Nephron (organoid): ENCODE measurements at regions not wholly inside any gene's neighbourhood (a gene's known extent, or its start where the extent isn't known, plus 50 kb on each side); places are given as distances from the start of the nearest gene placed in this dataset.

Source experiments
- H3K27ac Mint-ChIP-seq, 3 experiments: 2 replicates each; pipeline ENCODE4 v1.8.0; 2020; ENCODE audit warnings: mixed read lengths in 3 of 3, mild to moderate bottlenecking in 2 of 3, moderate library complexity in 1 of 3
- H3K27me3 Mint-ChIP-seq: 2 replicates; pipeline ENCODE4 v1.8.0; 2021; ENCODE audit warnings: low read depth, mild to moderate bottlenecking, moderate library complexity, mixed read lengths
- H3K36me3 Mint-ChIP-seq: 2 replicates; pipeline ENCODE4 v1.8.0; 2020; ENCODE audit warnings: low read depth, mixed read lengths
- H3K4me1 Mint-ChIP-seq: 2 replicates; pipeline ENCODE4 v1.8.0; 2020; ENCODE audit warnings: mixed read lengths
- H3K4me3 Mint-ChIP-seq, 3 experiments: 2 replicates each; pipeline ENCODE4 v1.8.0; 2020; ENCODE audit warnings: mild to moderate bottlenecking in 3 of 3, mixed read lengths in 3 of 3, moderate library complexity in 2 of 3
- H3K9me3 Mint-ChIP-seq: 2 replicates; pipeline ENCODE4 v1.8.0; 2020; ENCODE audit warnings: mixed read lengths
- TF ChIP-seq, protein P1 (sequence below), 3 experiments: fragments of 200-600 bp; sonication (generic); IDR thresholded peaks; one replicate each; pipeline ENCODE4 v1.5.0; 2021; ENCODE audit warnings: antibody characterized with exemption in 3 of 3; ENCODE audit not compliant: unreplicated experiment in 3 of 3

DNA sequence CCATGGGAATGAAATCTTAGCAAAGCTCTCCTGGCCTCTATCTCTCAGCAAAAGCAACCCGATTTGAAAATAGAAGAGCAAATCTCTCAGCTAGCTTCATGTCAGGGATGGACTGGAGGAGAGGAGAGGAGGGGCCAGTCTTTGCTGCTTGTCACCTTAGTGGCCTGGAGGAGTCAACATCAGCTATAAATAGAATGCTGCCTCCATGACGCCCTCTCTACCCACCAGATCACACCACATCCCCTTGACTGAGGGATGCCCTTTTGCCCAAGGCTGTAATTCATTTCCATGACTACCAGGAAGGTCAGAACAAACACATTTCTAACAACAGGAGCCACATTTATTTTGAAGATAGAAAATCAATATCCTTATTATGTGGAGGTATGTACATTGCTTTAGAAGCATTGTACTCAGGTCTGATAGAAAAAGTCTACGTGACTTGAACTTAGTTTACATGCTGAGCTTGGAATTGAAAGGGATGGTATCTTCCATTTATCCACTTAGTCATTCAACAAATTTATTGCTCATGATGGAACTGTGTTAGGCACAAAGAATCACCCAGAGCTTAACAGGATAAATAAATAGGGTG lies 92.4 kb upstream of the LIFR start:
- TF ChIP-seq, protein P1, sequence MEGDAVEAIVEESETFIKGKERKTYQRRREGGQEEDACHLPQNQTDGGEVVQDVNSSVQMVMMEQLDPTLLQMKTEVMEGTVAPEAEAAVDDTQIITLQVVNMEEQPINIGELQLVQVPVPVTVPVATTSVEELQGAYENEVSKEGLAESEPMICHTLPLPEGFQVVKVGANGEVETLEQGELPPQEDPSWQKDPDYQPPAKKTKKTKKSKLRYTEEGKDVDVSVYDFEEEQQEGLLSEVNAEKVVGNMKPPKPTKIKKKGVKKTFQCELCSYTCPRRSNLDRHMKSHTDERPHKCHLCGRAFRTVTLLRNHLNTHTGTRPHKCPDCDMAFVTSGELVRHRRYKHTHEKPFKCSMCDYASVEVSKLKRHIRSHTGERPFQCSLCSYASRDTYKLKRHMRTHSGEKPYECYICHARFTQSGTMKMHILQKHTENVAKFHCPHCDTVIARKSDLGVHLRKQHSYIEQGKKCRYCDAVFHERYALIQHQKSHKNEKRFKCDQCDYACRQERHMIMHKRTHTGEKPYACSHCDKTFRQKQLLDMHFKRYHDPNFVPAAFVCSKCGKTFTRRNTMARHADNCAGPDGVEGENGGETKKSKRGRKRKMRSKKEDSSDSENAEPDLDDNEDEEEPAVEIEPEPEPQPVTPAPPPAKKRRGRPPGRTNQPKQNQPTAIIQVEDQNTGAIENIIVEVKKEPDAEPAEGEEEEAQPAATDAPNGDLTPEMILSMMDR (IDR thresholded peaks at IDR 0.05; ENCODE audit: unreplicated experiment in 3 of 3), result no peak
- Mint-ChIP-seq H3K4me3 (no peak overlapping the region), H3K27ac (no peak overlapping the region), H3K9me3 (no peaks in the 10 kb centered on the region), H3K27me3 (peaks cover 5% of the 10 kb centered on the region), H3K4me1 (peaks cover 7% of the 10 kb centered on the region), H3K36me3 (no peaks in the 10 kb centered on the region)

- Mint-ChIP-seq H3K9me3 (no peaks in the 10 kb centered on the region), H3K36me3 (no peaks in the 10 kb centered on the region), H3K4me1 (peaks cover 7% of the 10 kb centered on the region), H3K27ac (peak overlapping the region in 1 of 3 experiments; percentile 25), H3K27me3 (no peaks in the 10 kb centered on the region), H3K4me3 (no peak overlapping the region)
- TF ChIP-seq, protein P1 (IDR thresholded peaks at IDR 0.05; ENCODE audit: unreplicated experiment in 3 of 3), result no peak
Observed at GRCh38 chr5:38650540-38650939, 94.1 kb upstream of the LIFR start.

DNA sequence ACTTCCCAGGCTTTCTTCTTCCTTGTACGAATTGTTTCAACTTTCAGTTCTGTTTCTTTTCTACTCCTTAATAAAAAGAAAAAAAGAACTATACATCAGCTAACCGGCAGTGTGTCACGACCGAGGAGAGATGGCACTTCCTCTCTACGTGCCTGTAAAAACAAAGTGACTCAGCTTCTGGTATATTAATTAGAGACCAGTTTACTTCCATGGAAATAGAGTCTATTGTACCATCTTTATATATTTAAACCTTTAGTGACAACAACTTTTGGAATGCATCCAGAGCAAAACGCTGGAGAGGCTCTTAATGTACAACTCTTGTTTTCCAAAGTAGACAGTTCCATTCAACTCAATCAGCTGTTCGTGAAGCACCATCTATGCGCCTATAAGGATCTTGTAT lies 94.5 kb upstream of the LIFR start:
- TF ChIP-seq, protein P1 (IDR thresholded peaks at IDR 0.05; ENCODE audit: unreplicated experiment in 3 of 3), result no peak
- Mint-ChIP-seq H3K4me3 (no peak overlapping the region), H3K4me1 (peaks cover 7% of the 10 kb centered on the region), H3K27me3 (no peaks in the 10 kb centered on the region), H3K27ac (peak overlapping the region in 1 of 3 experiments; percentile 25), H3K9me3 (no peaks in the 10 kb centered on the region), H3K36me3 (no peaks in the 10 kb centered on the region)

DNA sequence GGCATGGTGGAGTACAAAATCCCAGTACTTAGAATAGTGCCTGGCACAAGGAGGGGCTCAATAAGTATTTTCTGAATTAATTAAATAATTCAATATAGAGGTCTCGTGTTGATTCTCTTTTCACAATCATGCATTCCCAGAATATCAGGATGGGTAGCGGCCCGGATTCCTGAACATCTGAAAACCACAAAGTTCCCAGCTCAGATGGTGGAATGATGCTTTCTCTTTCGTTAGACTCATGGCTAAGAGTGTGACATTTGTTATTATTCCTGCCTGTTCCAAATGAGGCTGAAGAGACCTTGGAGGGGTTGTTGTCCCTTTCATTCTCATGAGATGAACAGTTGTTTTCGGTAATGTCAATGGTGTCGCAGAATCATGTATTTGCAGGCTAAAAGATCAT lies 95.4 kb upstream of the LIFR start:
- Mint-ChIP-seq H3K4me3 (no peak overlapping the region), H3K27me3 (no peaks in the 10 kb centered on the region), H3K4me1 (peaks cover 7% of the 10 kb centered on the region), H3K27ac (no peak overlapping the region), H3K36me3 (no peaks in the 10 kb centered on the region), H3K9me3 (no peaks in the 10 kb centered on the region)
- TF ChIP-seq, protein P1 (IDR thresholded peaks at IDR 0.05; ENCODE audit: unreplicated experiment in 3 of 3), result no peak

- Mint-ChIP-seq H3K36me3 (no peaks in the 10 kb centered on the region), H3K4me1 (peaks cover 7% of the 10 kb centered on the region), H3K27ac (no peak overlapping the region), H3K9me3 (no peaks in the 10 kb centered on the region), H3K27me3 (no peaks in the 10 kb centered on the region), H3K4me3 (no peak overlapping the region)
- TF ChIP-seq, protein P1 (IDR thresholded peaks at IDR 0.05; ENCODE audit: unreplicated experiment in 3 of 3), result no peak
Observed at GRCh38 chr5:38653389-38653788, 96.9 kb upstream of the LIFR start.

- no peak overlapping the region for H3K4me3 Mint-ChIP-seq
- H3K9me3 Mint-ChIP-seq, result no peaks in the 10 kb centered on the region
Observed at GRCh38 chr5:38655691-38656090, 99.2 kb upstream of the LIFR start.

More at GRCh38 chr5:38655691-38656090, 99.2 kb upstream of the LIFR start:
- TF ChIP-seq, protein P1 (IDR thresholded peaks at IDR 0.05; ENCODE audit: unreplicated experiment in 3 of 3), result no peak
- H3K36me3 Mint-ChIP-seq, result no peaks in the 10 kb centered on the region
- H3K27ac Mint-ChIP-seq, result no peak overlapping the region
- H3K27me3 Mint-ChIP-seq, result peaks cover 4% of the 10 kb centered on the region
- H3K4me1 Mint-ChIP-seq, result peaks cover 13% of the 10 kb centered on the region
